Breast epithelium (tissue), 4 donors: ENCODE measurements at regions not wholly inside any gene's neighbourhood (a gene's known extent, or its start where the extent isn't known, plus 50 kb on each side); places are given as distances from the start of the nearest gene placed in this dataset.

Experiments used
- DNase-seq, 2 donors: peaks; one replicate each; pipeline ENCODE4 v3.0.0-alpha.2; 2019; ENCODE audit warnings: low spot score in 2 of 2
- H3K27ac ChIP-seq, 2 donors: fragments of 200-600 bp; sonication (generic) in 1 of 2; one replicate each; pipeline ENCODE4 v1.5.1; 2016 to 2019; ENCODE audit warnings: mild to moderate bottlenecking in 1 of 2
- H3K27me3 ChIP-seq, 2 donors: fragments of 200-600 bp; sonication (generic) in 1 of 2; one replicate each; pipeline versions ENCODE4 v1.5.1 to v1.6.0; 2017 to 2019; ENCODE audit warnings: control low read depth in 1 of 2, mild to moderate bottlenecking in 1 of 2
- H3K36me3 ChIP-seq: fragments of 200-600 bp; one replicate; pipeline ENCODE4 v1.5.1; 2019
- H3K4me1 ChIP-seq, 2 donors: fragments of 200-600 bp; sonication (generic); one replicate each; pipeline ENCODE4 v1.5.1; 2016 to 2019; ENCODE audit warnings: control low read depth in 1 of 2
- H3K4me3 ChIP-seq, 3 donors: fragments of 200-600 bp; sonication (generic); 1 replicate in 2 of 3; 2 replicates in 1 of 3; pipeline ENCODE4 v1.5.1; 2016 to 2019; ENCODE audit warnings: mild to moderate bottlenecking in 3 of 3, moderate library complexity in 2 of 3
- H3K9me3 ChIP-seq, 2 donors: fragments of 200-600 bp; sonication (generic) in 1 of 2; one replicate each; pipeline ENCODE4 v1.5.1; 2016 to 2019; ENCODE audit warnings: control low read depth in 1 of 2
- POLR2A ChIP-seq: fragments of 450-650 bp; IDR thresholded peaks from one replicate; pipeline ENCODE4 v1.6.1; 2016; ENCODE audit warnings: antibody characterized with exemption, mild to moderate bottlenecking, moderate library complexity
- POLR2AphosphoS5 ChIP-seq, 3 donors: sonication (generic); formaldehyde crosslinking; IDR thresholded peaks; one replicate each; pipeline ENCODE4 v1.6.1; 2017; ENCODE audit warnings: antibody characterized with exemption in 3 of 3
- intact Hi-C: fragments of 100-400 bp; cut with DNase I; formaldehyde crosslinking; loops from one replicate; pipeline ENCODE4 v1.15.1; 2023; ENCODE audit warnings: low total_unique reads
- TF ChIP-seq, protein P1 (sequence below), 3 donors: fragments of 450-650 bp; IDR thresholded peaks; one replicate each; pipeline ENCODE4 v1.5.1; 2016 to 2017; ENCODE audit warnings: antibody characterized with exemption in 3 of 3, mild to moderate bottlenecking in 3 of 3, moderate library complexity in 3 of 3

DNA sequence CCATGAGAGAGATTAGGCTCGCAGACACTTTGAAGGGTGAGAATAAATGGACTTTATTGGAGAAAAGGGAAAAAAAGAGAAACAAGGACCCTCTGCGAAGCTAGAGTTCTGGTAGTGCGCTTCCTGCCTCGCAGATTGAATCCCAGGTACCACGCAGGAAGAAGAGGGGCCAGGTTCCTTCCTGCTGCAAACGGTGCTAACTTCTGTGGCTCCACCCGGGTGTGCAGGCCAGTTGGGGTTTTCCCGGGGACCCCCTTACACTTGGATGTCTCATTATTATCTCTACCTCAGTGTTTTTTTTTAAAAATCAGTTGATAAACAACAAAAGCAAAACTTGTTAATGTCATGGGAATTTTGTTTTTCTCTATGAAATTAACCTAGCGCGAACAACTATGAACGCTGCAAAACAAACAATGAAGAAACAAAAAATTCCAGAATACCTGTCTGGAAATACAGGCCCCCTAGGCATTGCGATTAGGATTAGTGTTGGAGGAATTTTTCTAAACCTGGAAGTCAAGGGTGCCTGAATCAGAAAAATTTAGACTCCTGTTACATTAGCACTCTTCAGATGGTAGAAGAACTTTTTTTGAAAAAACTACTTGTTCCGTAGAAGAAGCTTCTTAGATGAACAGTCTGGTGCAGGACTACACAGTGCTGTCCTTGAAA, 414.5 kb downstream of the MAN2A1 start:
- Histone ChIP-seq H3K9me3 (no peaks in the 10 kb centered on the region), H3K36me3 (no peaks in the 10 kb centered on the region), H3K27ac (no peak overlapping the region), H3K27me3 (no peaks in the 10 kb centered on the region), H3K4me1 (no peaks in the 10 kb centered on the region), H3K4me3 (no peak overlapping the region)
- intact Hi-C loops, result no loop called here
- no peak for DNase-seq
- TF ChIP-seq, protein P1, sequence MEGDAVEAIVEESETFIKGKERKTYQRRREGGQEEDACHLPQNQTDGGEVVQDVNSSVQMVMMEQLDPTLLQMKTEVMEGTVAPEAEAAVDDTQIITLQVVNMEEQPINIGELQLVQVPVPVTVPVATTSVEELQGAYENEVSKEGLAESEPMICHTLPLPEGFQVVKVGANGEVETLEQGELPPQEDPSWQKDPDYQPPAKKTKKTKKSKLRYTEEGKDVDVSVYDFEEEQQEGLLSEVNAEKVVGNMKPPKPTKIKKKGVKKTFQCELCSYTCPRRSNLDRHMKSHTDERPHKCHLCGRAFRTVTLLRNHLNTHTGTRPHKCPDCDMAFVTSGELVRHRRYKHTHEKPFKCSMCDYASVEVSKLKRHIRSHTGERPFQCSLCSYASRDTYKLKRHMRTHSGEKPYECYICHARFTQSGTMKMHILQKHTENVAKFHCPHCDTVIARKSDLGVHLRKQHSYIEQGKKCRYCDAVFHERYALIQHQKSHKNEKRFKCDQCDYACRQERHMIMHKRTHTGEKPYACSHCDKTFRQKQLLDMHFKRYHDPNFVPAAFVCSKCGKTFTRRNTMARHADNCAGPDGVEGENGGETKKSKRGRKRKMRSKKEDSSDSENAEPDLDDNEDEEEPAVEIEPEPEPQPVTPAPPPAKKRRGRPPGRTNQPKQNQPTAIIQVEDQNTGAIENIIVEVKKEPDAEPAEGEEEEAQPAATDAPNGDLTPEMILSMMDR (IDR thresholded peaks at IDR 0.05), result no peak
- TF ChIP-seq POLR2AphosphoS5 (IDR thresholded peaks at IDR 0.05), result no peak

DNA sequence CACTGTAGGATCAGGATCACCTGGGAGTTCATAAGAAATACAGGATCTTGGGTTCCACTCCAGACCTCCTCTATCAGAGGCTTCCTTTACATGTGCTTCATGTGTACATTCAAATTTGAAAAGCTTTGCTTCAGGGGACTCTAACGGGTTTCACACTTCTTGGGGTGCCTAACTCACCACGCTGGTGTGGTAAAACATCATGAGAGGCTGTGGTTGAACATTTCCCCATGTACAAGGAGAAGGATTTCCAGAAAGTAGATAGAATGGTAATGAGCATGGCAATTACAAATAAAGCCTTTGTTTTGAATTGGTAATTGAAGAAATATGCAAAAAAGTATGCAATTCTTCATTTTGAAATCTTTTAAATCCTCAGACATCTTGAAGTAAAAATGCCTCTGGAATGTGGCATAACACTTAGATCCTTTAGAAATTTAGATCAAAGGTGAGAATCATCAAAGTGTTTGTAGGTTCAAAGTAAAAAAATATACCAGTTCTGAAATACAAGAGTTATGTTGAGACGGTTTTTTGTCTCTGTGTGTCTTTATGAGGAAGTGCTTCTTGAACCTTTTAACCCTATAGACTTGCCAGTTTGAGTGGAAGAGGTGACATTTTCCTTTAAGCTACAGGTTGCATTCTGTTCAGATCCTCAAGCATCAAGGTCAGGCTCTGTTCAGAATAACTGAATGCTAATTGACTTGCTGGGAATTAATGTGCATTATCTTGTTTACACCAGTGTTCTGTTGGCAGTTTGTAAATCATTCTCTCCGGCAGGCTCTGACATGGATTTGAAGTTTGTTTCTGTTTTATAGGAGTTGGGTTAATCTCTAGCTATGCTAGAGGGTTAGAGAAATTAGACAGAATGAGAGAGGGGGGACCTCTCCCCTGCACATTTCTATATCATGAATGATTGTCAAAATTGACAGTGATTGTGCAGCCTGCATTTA, 415.3 kb downstream of the MAN2A1 start:
- no peaks in the 10 kb centered on the region for H3K27me3 ChIP-seq
- H3K4me3 ChIP-seq, result no peak overlapping the region
- intact Hi-C loops, result no loop called here
- no peak overlapping the region for H3K27ac ChIP-seq
- no peak for DNase-seq
- TF ChIP-seq POLR2AphosphoS5 (IDR thresholded peaks at IDR 0.05) (no peak), POLR2A (no peak)
- TF ChIP-seq, protein P1 (IDR thresholded peaks at IDR 0.05), result no peak
- no peaks in the 10 kb centered on the region for H3K9me3 ChIP-seq
- H3K4me1 ChIP-seq, result no peaks in the 10 kb centered on the region
- no peaks in the 10 kb centered on the region for H3K36me3 ChIP-seq

GRCh38 chr5:110105692-110106091, 416.0 kb downstream of the MAN2A1 start:
- Histone ChIP-seq H3K27ac (no peak overlapping the region), H3K27me3 (no peaks in the 10 kb centered on the region), H3K9me3 (no peaks in the 10 kb centered on the region), H3K4me3 (no peak overlapping the region), H3K4me1 (no peaks in the 10 kb centered on the region), H3K36me3 (no peaks in the 10 kb centered on the region)
- DNase-seq, result no peak
- intact Hi-C loops, result no loop called here
- TF ChIP-seq POLR2A, result no peak
- TF ChIP-seq, protein P1 (IDR thresholded peaks at IDR 0.05), result no peak
- no peak for TF ChIP-seq POLR2AphosphoS5 (IDR thresholded peaks at IDR 0.05)

- Histone ChIP-seq H3K27me3 (no peaks in the 10 kb centered on the region), H3K4me3 (no peak overlapping the region), H3K4me1 (no peaks in the 10 kb centered on the region), H3K36me3 (no peaks in the 10 kb centered on the region), H3K27ac (no peak overlapping the region), H3K9me3 (no peaks in the 10 kb centered on the region)
- DNase-seq, result no peak
- intact Hi-C loops, result no loop called here
- TF ChIP-seq POLR2A (no peak), POLR2AphosphoS5 (IDR thresholded peaks at IDR 0.05) (no peak)
- TF ChIP-seq, protein P1 (IDR thresholded peaks at IDR 0.05), result no peak
These were observed 417.0 kb downstream of the MAN2A1 start for GRCh38 chr5:110106750-110107149.

DNA sequence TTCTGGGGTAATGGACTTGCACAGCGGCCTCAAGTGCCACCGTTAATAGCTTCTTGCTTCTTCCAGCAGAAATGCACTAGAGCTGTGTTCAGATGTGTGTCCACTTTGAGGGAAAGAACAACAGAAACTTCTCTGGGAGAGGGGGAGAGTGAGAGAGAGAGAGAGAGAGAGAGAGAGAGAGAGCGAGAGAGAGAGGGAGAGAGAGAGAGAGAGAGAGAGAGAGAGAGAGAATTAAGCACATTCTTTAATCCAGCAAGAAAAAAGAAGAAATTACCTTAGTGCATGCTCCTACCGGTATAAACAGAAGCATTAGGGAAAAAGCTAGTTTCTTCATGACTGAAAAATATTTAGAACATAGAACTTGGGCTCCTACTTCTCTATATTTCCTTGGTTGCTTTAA, 418.8 kb downstream of the MAN2A1 start:
- Histone ChIP-seq H3K27me3 (no peaks in the 10 kb centered on the region), H3K4me1 (no peaks in the 10 kb centered on the region), H3K27ac (no peak overlapping the region), H3K9me3 (no peaks in the 10 kb centered on the region), H3K4me3 (no peak overlapping the region), H3K36me3 (no peaks in the 10 kb centered on the region)
- intact Hi-C loops, result no loop called here
- no peak for DNase-seq
- no peak for TF ChIP-seq POLR2AphosphoS5 (IDR thresholded peaks at IDR 0.05)
- no peak for TF ChIP-seq POLR2A
- TF ChIP-seq, protein P1 (IDR thresholded peaks at IDR 0.05), result no peak
